Ovary (tissue), 7 donors: ENCODE measurements at regions not wholly inside any gene's neighbourhood (a gene's known extent, or its start where the extent isn't known, plus 50 kb on each side); places are given as distances from the start of the nearest gene placed in this dataset.

Experiments
- DNase-seq, 5 donors: peaks; one replicate each; pipeline ENCODE4 v3.0.0-alpha.2; 2019 to 2020
- H3K27ac ChIP-seq, 2 donors: fragments of 200-600 bp; one replicate each; pipeline versions ENCODE4 v1.5.1 to v1.8.0; 2019 to 2022
- H3K27me3 ChIP-seq: fragments of 200-600 bp; one replicate; pipeline ENCODE4 v1.8.0; 2022
- H3K36me3 ChIP-seq: fragments of 200-600 bp; sonication (generic); one replicate; pipeline ENCODE4 v1.5.1; 2019
- H3K4me1 ChIP-seq: one replicate; pipeline ENCODE4 v1.8.1; 2013; ENCODE audit warnings: mild to moderate bottlenecking, moderate library complexity; ENCODE audit not compliant: insufficient read depth
- H3K4me3 ChIP-seq: fragments of 200-600 bp; sonication (generic); one replicate; pipeline ENCODE4 v1.5.1; 2017
- H3K9me3 ChIP-seq, 2 donors: fragments of 200-600 bp in 1 of 2; sonication (generic) in 1 of 2; one replicate each; pipeline versions ENCODE4 v1.5.1 to v1.8.1; 2013 to 2019; ENCODE audit warnings: mild to moderate bottlenecking in 1 of 2, moderate library complexity in 1 of 2
- CTCF ChIP-seq, 3 donors: fragments of 450-650 bp in 2 of 3; fragments of 200-600 bp in 1 of 3; IDR thresholded peaks; one replicate each; pipeline versions ENCODE4 v1.5.1 to v1.8.0; 2016 to 2022; ENCODE audit warnings: antibody characterized with exemption in 3 of 3, mild to moderate bottlenecking in 1 of 3
- EP300 ChIP-seq: sonication (generic); formaldehyde crosslinking; IDR thresholded peaks from one replicate; pipeline ENCODE4 v1.6.1; 2017; ENCODE audit warnings: antibody characterized with exemption
- POLR2A ChIP-seq: fragments of 450-650 bp; IDR thresholded peaks from one replicate; pipeline ENCODE4 v1.6.1; 2017; ENCODE audit warnings: antibody characterized with exemption, mild to moderate bottlenecking, moderate library complexity
- WGBS, 3 donors: extraction: QIAGEN DNeasy Blood & Tissue Kit in 1 of 3; methylation state at CpG; one replicate each; pipeline versions ENCODE4 v1.1.5 to v1.1.7; 2013 to 2017; 5-methylcytosine and 5-hydroxymethylcytosine counted together
- intact Hi-C, 4 donors: fragments of 100-400 bp; cut with DNase I; formaldehyde crosslinking; loops; one replicate each; pipeline versions ENCODE4 v1.11.0 to v1.15.1; 2022 to 2023
- donor health status: DM: no; HTN: no; CAD: no; lungs with moderate emphysema.
- donor health status: DM: no; HTN: no; CAD: no.
- donor health status: Bipolar disorder and iron deficiency.
- donor health status: DM: no; HTN: no; CAD: no.
- donor health status: DM: yes; HTN: yes; CAD: no.

GRCh38 chr17:5898406-5898805 lies 171.8 kb upstream of the WSCD1 start:
- intact Hi-C loops: no loop called here
- DNase-seq: no peak
- TF ChIP-seq EP300 (no peak), CTCF (IDR thresholded peaks at IDR 0.05) (no peak), POLR2A (no peak)
- Histone ChIP-seq H3K27ac (no peak overlapping the region), H3K4me1 (no peaks in the 10 kb centered on the region), H3K27me3 (no peaks in the 10 kb centered on the region), H3K36me3 (no peaks in the 10 kb centered on the region), H3K9me3 (no peaks in the 10 kb centered on the region), H3K4me3 (no peak overlapping the region)
- WGBS, 3 donors: 86 to 88% (median 87%) methylated on average over 8 of the region's 8 CpGs

GRCh38 chr17:5899496-5900195 lies 170.5 kb upstream of the WSCD1 start:
- Histone ChIP-seq H3K4me1 (no peaks in the 10 kb centered on the region), H3K4me3 (no peak overlapping the region), H3K36me3 (no peaks in the 10 kb centered on the region), H3K9me3 (no peaks in the 10 kb centered on the region), H3K27me3 (no peaks in the 10 kb centered on the region), H3K27ac (no peak overlapping the region)
- 86 to 87% (median 87%) methylated on average over 12 of the region's 12 CpGs for WGBS, 3 donors
- TF ChIP-seq POLR2A: no peak
- DNase-seq: no peak
- intact Hi-C loops: no loop called here

GRCh38 chr17:5901731-5902130 lies 168.4 kb upstream of the WSCD1 start:
- H3K27me3 ChIP-seq: no peaks in the 10 kb centered on the region
- H3K4me1 ChIP-seq: no peaks in the 10 kb centered on the region
- no peak overlapping the region for H3K4me3 ChIP-seq
- WGBS, 3 donors: 30 to 40% (median 40%) methylated on average over 6 of the region's 6 CpGs
- H3K9me3 ChIP-seq: no peaks in the 10 kb centered on the region
- intact Hi-C loops: no loop called here
- no peak overlapping the region for H3K27ac ChIP-seq
- DNase-seq: no peak
- TF ChIP-seq EP300 (no peak), POLR2A (no peak), CTCF (IDR thresholded peaks at IDR 0.05) (no peak)
- H3K36me3 ChIP-seq: no peaks in the 10 kb centered on the region

GRCh38 chr17:5902181-5903140 lies 167.7 kb upstream of the WSCD1 start:
- no peak overlapping the region for H3K27ac ChIP-seq

More at GRCh38 chr17:5902181-5903140, 167.7 kb upstream of the WSCD1 start:
- TF ChIP-seq POLR2A: no peak
- no peak for TF ChIP-seq EP300
- no peak for TF ChIP-seq CTCF (IDR thresholded peaks at IDR 0.05)
- Histone ChIP-seq H3K9me3 (no peaks in the 10 kb centered on the region), H3K4me1 (no peaks in the 10 kb centered on the region), H3K36me3 (no peaks in the 10 kb centered on the region), H3K4me3 (no peak overlapping the region), H3K27me3 (no peaks in the 10 kb centered on the region)
- intact Hi-C loops: no loop called here
- no peak for DNase-seq
- WGBS, 3 donors: 40 to 43% (median 42%) methylated on average over 19 of the region's 19 CpGs
